GM13977 (cell line): ENCODE measurements at regions not wholly inside any gene's neighbourhood (a gene's known extent, or its start where the extent isn't known, plus 50 kb on each side); places are given as distances from the start of the nearest gene placed in this dataset.

Experiments used
- DNase-seq: peaks from one replicate; pipeline ENCODE4 v3.0.0; 2012; ENCODE audit warnings: low spot score
- in situ Hi-C: fragments of 300-500 bp; cut with MboI; formaldehyde crosslinking; loops from one replicate; pipeline ENCODE4 v1.12.0; 2022; ENCODE audit warnings: low sequenced_read_pairs, low pct_unique_long_range_greater_than_20kb, mixed read lengths, inconsistent platforms; ENCODE audit not compliant: unreplicated experiment
- TF ChIP-seq, protein P1 (sequence below): IDR thresholded peaks from 2 replicates; pipeline ENCODE4 v1.5.1; 2012; ENCODE audit warnings: mild to moderate bottlenecking, control low read depth; ENCODE audit not compliant: insufficient read depth; ENCODE audit errors: extremely low read depth, missing control alignments

- DNase-seq = no peak
Measured at GRCh38 chr21:40901691-40902090, 54.7 kb upstream of the DSCAM start.

DNA sequence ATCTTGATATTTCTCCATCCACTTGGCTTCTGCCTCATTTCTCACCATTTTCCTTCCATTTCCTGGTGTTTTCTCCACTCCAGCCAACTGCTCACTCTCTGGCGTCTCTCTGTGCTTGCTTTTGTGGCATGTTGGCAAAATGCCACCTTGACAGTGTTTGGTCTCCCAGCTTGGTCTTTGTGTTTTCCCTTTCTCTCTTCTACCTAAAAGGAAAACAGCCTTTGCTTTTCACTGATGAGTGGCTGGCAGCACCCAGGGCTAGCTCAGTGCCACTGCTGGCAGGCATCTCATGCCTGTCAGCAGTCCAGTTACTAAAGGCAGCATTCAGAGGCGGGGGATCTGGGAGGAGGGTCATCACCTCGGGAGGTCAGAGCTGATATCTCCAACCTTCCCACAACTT is 55.3 kb upstream of the DSCAM start:
- no peak for DNase-seq
- in situ Hi-C loops = no loop called here
- TF ChIP-seq, protein P1, sequence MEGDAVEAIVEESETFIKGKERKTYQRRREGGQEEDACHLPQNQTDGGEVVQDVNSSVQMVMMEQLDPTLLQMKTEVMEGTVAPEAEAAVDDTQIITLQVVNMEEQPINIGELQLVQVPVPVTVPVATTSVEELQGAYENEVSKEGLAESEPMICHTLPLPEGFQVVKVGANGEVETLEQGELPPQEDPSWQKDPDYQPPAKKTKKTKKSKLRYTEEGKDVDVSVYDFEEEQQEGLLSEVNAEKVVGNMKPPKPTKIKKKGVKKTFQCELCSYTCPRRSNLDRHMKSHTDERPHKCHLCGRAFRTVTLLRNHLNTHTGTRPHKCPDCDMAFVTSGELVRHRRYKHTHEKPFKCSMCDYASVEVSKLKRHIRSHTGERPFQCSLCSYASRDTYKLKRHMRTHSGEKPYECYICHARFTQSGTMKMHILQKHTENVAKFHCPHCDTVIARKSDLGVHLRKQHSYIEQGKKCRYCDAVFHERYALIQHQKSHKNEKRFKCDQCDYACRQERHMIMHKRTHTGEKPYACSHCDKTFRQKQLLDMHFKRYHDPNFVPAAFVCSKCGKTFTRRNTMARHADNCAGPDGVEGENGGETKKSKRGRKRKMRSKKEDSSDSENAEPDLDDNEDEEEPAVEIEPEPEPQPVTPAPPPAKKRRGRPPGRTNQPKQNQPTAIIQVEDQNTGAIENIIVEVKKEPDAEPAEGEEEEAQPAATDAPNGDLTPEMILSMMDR = no peak

More at GRCh38 chr21:40901691-40902090, 54.7 kb upstream of the DSCAM start:
- in situ Hi-C loops = no loop called here
- TF ChIP-seq, protein P1 = no peak

- in situ Hi-C loops = no loop called here
- TF ChIP-seq, protein P1 = no peak
- DNase-seq = no peak
Measured at GRCh38 chr21:40902993-40903392, 56.0 kb upstream of the DSCAM start.

GRCh38 chr21:40905251-40905650 is 58.3 kb upstream of the DSCAM start:
- in situ Hi-C loops = no loop called here
- TF ChIP-seq, protein P1 = no peak
- DNase-seq = no peak

DNA sequence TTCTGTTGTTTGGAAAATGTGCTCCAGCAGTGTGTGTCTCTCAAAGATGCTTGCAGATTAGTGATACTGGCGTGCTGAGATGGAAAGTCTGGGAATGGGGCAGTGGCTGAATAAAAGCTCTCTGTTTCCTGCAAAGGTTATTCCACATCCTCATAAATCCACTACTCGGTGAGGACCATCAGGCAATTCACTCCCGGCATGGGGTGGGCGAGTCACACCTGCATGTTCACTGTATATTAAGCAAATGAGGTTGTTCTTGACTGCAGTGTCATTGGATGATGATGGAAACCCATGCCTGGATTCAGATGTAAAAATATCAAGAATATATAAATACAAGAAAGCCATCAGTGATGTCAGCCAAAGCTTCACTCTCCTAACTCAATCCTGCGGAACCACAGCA is 65.4 kb upstream of the DSCAM start:
- TF ChIP-seq, protein P1 = no peak
- DNase-seq = no peak
- in situ Hi-C loops = no loop called here

- TF ChIP-seq, protein P1 = no peak
- in situ Hi-C loops = no loop called here
- DNase-seq = no peak
Measured at GRCh38 chr21:40915114-40915513, 68.2 kb upstream of the DSCAM start.

- TF ChIP-seq, protein P1 = no peak
- no peak for DNase-seq
- in situ Hi-C loops = no loop called here
Measured at GRCh38 chr21:40923407-40923806, 76.4 kb upstream of the DSCAM start.
